Smooth muscle cell (in vitro differentiated cells): ENCODE measurements at regions not wholly inside any gene's neighbourhood (a gene's known extent, or its start where the extent isn't known, plus 50 kb on each side); places are given as distances from the start of the nearest gene placed in this dataset.
A peak's percentile ranks its signal among the peaks of the same experiment; 100 is the strongest.

ENCODE experiments used
- DNase-seq: peaks from one replicate; lab custom pipeline; 2025; ENCODE audit not compliant: unreplicated experiment; lab: John Stamatoyannopoulos, UW
- H2AFZ ChIP-seq: fragments of 200-600 bp; sonication (generic); 2 replicates; pipeline ENCODE4 v1.6.0; 2016; ENCODE audit warnings: antibody characterized with exemption, low read depth, mild to moderate bottlenecking
- H3F3A ChIP-seq: fragments of 200-600 bp; sonication (generic); 2 replicates; pipeline ENCODE4 v1.6.0; 2017; ENCODE audit warnings: antibody characterized with exemption, low read depth
- H3K27ac ChIP-seq: fragments of 200-600 bp; sonication (generic); 2 replicates; pipeline ENCODE4 v1.5.1; 2016; ENCODE audit warnings: low read depth, mild to moderate bottlenecking
- H3K27me3 ChIP-seq: fragments of 200-600 bp; sonication (generic); 2 replicates; pipeline ENCODE4 v1.6.1; 2016; ENCODE audit warnings: low read depth, mild to moderate bottlenecking
- H3K36me3 ChIP-seq: fragments of 200-600 bp; sonication (generic); 2 replicates; pipeline ENCODE4 v1.5.1; 2016; ENCODE audit warnings: low read depth
- H3K4me1 ChIP-seq: fragments of 200-600 bp; sonication (generic); 2 replicates; pipeline ENCODE4 v1.5.1; 2016; ENCODE audit warnings: low read depth
- H3K4me2 ChIP-seq: fragments of 200-600 bp; sonication (generic); 2 replicates; pipeline ENCODE4 v1.6.0; 2016; ENCODE audit warnings: mild to moderate bottlenecking
- H3K4me3 ChIP-seq: fragments of 200-600 bp; sonication (generic); 2 replicates; pipeline ENCODE4 v1.5.1; 2016; ENCODE audit warnings: mild to moderate bottlenecking
- H3K79me2 ChIP-seq: fragments of 200-600 bp; sonication (generic); 2 replicates; pipeline ENCODE4 v1.6.0; 2016; ENCODE audit warnings: low read depth, mild to moderate bottlenecking
- H3K9ac ChIP-seq: fragments of 200-600 bp; sonication (generic); 2 replicates; pipeline ENCODE4 v1.6.0; 2016; ENCODE audit warnings: low read depth
- H3K9me3 ChIP-seq: fragments of 200-600 bp; sonication (generic); replicated peaks from 2 replicates; pipeline ENCODE4 v1.5.1; 2016; ENCODE audit warnings: low read depth
- H4K20me1 ChIP-seq: fragments of 200-600 bp; sonication (generic); 2 replicates; pipeline ENCODE4 v1.6.0; 2016; ENCODE audit warnings: low read depth
- WGBS: methylation state at CpG from one replicate; pipeline ENCODE4 v1.1.7; 2016; ENCODE audit warnings: low lambda C conversion rate; 5-methylcytosine and 5-hydroxymethylcytosine counted together
- TF ChIP-seq, protein P1 (sequence below): fragments of 200-600 bp; sonication (generic); IDR thresholded peaks from 2 replicates; pipeline ENCODE4 v1.5.1; 2017; ENCODE audit warnings: borderline replicate concordance, mild to moderate bottlenecking, antibody characterized with exemption; ENCODE audit not compliant: insufficient read depth, poor library complexity, severe bottlenecking

DNA sequence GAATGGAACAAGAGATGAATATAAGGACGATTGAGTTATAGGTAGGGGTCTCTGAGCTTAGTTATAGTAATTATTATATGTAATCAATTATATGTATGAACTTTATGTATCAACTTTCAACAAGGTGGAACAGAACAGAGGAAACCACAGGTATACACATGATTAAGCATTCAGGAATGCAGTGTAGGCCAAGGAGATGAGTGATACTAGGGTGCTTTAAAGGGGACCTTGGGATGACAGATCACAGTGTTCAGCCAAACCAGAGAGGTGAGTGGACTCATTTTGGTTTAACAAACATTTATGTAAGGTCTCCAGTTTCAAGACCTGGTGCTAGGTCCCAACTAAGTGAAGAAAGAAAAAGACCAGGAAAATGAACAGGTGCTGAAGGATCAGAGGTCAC lies 895.5 kb downstream of the ROBO2 start:
- Histone ChIP-seq H3K27me3 (no peaks in the 10 kb centered on the region), H4K20me1 (no peaks in the 10 kb centered on the region), H3K27ac (no peak overlapping the region), H3K4me1 (peaks cover 4% of the 10 kb centered on the region), H3F3A (no peaks in the 10 kb centered on the region), H3K9ac (no peak overlapping the region), H3K4me2 (no peak overlapping the region), H3K4me3 (no peak overlapping the region), H3K9me3 (no peaks in the 10 kb centered on the region), H3K36me3 (no peaks in the 10 kb centered on the region), H2AFZ (no peak overlapping the region), H3K79me2 (no peaks in the 10 kb centered on the region)
- TF ChIP-seq, protein P1, sequence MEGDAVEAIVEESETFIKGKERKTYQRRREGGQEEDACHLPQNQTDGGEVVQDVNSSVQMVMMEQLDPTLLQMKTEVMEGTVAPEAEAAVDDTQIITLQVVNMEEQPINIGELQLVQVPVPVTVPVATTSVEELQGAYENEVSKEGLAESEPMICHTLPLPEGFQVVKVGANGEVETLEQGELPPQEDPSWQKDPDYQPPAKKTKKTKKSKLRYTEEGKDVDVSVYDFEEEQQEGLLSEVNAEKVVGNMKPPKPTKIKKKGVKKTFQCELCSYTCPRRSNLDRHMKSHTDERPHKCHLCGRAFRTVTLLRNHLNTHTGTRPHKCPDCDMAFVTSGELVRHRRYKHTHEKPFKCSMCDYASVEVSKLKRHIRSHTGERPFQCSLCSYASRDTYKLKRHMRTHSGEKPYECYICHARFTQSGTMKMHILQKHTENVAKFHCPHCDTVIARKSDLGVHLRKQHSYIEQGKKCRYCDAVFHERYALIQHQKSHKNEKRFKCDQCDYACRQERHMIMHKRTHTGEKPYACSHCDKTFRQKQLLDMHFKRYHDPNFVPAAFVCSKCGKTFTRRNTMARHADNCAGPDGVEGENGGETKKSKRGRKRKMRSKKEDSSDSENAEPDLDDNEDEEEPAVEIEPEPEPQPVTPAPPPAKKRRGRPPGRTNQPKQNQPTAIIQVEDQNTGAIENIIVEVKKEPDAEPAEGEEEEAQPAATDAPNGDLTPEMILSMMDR = no peak
- DNase-seq = no peak
- WGBS = 100% methylated on average over 1 of the region's 1 CpG

DNA sequence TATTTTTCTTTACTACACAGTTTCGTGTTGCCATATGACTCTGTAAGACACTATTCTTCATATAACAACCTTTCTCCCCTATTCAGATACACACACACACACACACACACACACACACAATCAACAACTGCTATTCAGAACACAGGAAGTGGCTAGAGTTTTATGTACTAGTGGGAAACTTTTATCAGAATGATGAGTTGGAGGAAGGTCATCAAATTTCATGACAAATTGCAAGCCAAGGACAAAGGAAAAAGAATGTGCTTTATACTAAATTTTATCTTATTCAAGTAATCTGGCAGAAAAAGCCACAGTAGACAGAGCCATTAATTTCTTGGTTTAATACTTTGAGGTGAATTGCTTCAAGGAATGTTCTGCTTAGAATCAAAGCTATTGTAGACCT lies 899.8 kb downstream of the ROBO2 start:
- H3K9ac ChIP-seq = no peak overlapping the region
- no peaks in the 10 kb centered on the region for H3K36me3 ChIP-seq
- H3K79me2 ChIP-seq = no peaks in the 10 kb centered on the region
- 75% methylated on average over 1 of the region's 1 CpG for WGBS
- H3K4me2 ChIP-seq = no peak overlapping the region
- H3K9me3 ChIP-seq = no peaks in the 10 kb centered on the region
- no peak overlapping the region for H3K27ac ChIP-seq
- peak overlapping the region; percentile 77 for H2AFZ ChIP-seq
- TF ChIP-seq, protein P1 = no peak
- no peaks in the 10 kb centered on the region for H3F3A ChIP-seq
- no peak for DNase-seq
- H3K4me3 ChIP-seq = no peak overlapping the region
- no peaks in the 10 kb centered on the region for H3K27me3 ChIP-seq
- no peaks in the 10 kb centered on the region for H4K20me1 ChIP-seq
- H3K4me1 ChIP-seq = no peaks in the 10 kb centered on the region

DNA sequence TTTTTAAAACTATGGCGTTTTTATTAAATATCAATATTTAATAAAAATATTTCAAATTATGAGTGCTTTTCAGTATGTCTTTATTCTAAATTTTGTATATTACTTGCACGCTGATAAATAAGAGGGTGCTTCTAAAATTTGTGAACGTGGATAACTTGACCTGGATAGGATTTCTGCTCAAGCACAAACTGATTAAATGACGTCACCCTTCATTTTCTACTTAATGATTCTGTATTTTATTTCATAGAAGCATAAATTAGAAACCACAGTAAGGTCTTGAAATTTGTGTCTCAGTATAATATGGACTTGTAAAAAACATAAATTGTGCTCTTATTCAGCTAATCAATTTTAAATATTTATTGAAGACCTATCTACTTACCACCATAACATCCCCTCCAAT lies 903.7 kb downstream of the ROBO2 start:
- Histone ChIP-seq H2AFZ (no peak overlapping the region), H3K9ac (no peak overlapping the region), H3K9me3 (no peaks in the 10 kb centered on the region), H3K4me1 (no peaks in the 10 kb centered on the region), H3K4me3 (no peak overlapping the region), H3K36me3 (no peaks in the 10 kb centered on the region), H4K20me1 (no peaks in the 10 kb centered on the region), H3F3A (no peaks in the 10 kb centered on the region), H3K27me3 (no peaks in the 10 kb centered on the region), H3K79me2 (no peaks in the 10 kb centered on the region), H3K4me2 (no peak overlapping the region), H3K27ac (no peak overlapping the region)
- TF ChIP-seq, protein P1 = no peak
- WGBS = 96% methylated on average over 4 of the region's 4 CpGs
- DNase-seq = no peak

DNA sequence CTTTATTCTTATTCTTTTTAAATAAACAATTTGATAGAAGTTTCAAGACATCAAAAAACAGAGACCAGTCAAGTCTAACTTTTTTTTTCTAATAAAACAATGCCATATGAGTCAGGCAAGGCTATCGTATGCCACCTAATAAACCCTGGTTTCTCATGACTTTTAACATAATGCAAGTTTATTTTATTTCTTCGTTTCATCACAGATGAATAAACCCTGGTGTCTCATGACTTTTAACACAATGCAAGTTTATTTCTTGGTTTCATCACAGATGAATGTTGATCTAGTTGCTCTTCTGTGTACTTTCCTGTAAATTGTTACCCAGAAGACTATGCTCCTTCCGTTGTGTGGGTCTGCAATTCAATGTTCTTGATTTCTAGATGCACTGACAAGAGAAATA lies 905.4 kb downstream of the ROBO2 start:
- 91% methylated on average over 3 of the region's 3 CpGs for WGBS
- DNase-seq = no peak
- Histone ChIP-seq H3K27me3 (no peaks in the 10 kb centered on the region), H3K4me3 (no peak overlapping the region), H3K79me2 (no peaks in the 10 kb centered on the region), H4K20me1 (no peaks in the 10 kb centered on the region), H3K36me3 (no peaks in the 10 kb centered on the region), H3K4me1 (no peaks in the 10 kb centered on the region), H3K27ac (no peak overlapping the region), H2AFZ (no peak overlapping the region), H3K9ac (no peak overlapping the region), H3K9me3 (no peaks in the 10 kb centered on the region), H3K4me2 (no peak overlapping the region), H3F3A (no peaks in the 10 kb centered on the region)
- TF ChIP-seq, protein P1 = no peak
